HEK293T (cell line): ENCODE measurements at regions not wholly inside any gene's neighbourhood (a gene's known extent, or its start where the extent isn't known, plus 50 kb on each side); places are given as distances from the start of the nearest gene placed in this dataset.

Source experiments
- BHLHE40 ChIP-seq: fragments of 450-650 bp; IDR thresholded peaks from 2 replicates; pipeline ENCODE4 v1.6.1; 2016; ENCODE audit warnings: mild to moderate bottlenecking, moderate library complexity, borderline replicate concordance
- ELF4 ChIP-seq: fragments of 450-650 bp; IDR thresholded peaks from 2 replicates; pipeline ENCODE4 v1.6.1; 2017; ENCODE audit warnings: antibody characterized with exemption
- FOXM1 ChIP-seq: fragments of 450-650 bp; IDR thresholded peaks from 2 replicates; pipeline ENCODE4 v1.6.1; 2017; ENCODE audit warnings: mild to moderate bottlenecking, borderline replicate concordance
- NFRKB ChIP-seq: fragments of 450-650 bp; IDR thresholded peaks from 2 replicates; pipeline ENCODE4 v1.6.1; 2016; ENCODE audit warnings: mild to moderate bottlenecking, moderate library complexity
- SP1 ChIP-seq: fragments of 450-650 bp; IDR thresholded peaks from 2 replicates; pipeline ENCODE4 v1.6.1; 2017

DNA sequence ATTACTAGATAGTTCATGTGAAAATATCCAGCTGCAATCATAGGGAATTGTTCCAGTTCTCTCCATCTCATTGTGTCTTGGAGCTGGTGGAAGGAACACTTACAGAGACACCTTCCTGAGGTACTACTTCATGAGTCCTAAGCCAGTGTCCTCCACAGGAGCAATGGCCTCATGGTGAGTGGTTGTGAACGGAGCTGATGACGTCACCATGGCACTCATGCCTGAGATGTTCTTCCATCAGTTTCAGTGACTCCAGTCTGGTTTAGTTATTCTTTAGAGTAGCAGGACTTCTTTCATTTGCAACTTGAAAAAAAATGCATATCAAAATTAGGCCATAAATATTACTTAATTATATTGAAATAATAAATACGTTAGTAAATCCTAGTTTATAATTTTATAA, 418.6 kb downstream of the ZNF521 start:
- TF ChIP-seq ELF4 (no peak), SP1 (no peak), BHLHE40 (no peak), FOXM1 (no peak), NFRKB (no peak)
